GM18511 (cell line): ENCODE measurements at regions not wholly inside any gene's neighbourhood (a gene's known extent, or its start where the extent isn't known, plus 50 kb on each side); places are given as distances from the start of the nearest gene placed in this dataset.
"Not testable (repeated sequence)": the region's sequence is repeated elsewhere in the genome, so short reads cannot be mapped to it uniquely, and the experiment has no call there.

Experiments
- ATAC-seq: cut with Tn5 transposase; IDR thresholded peaks from one replicate; pipeline ENCODE4 v1.9.1; 2021; ENCODE audit warnings: mild to moderate bottlenecking, moderate library complexity; ENCODE audit not compliant: unreplicated experiment

DNA sequence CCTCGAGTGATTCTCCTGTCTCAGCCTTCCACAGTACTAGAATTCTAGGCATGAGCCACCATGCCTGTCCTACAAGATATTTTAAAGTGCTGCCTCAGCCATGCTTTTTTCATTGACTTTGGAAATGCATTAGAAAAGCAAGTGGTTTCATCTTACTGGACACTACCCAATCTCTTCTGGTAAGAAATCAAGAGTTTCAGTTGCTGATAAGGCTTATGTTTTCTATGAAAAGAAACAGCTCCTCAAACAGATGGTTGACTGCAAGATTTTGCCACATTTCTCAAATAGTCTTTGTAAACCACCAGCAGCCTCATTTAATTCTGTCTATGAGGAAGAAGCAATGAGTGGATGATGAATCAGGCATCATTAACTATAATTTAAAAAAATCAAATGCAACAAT, 264.5 kb upstream of the LRP1B start:
- no peak for ATAC-seq

DNA sequence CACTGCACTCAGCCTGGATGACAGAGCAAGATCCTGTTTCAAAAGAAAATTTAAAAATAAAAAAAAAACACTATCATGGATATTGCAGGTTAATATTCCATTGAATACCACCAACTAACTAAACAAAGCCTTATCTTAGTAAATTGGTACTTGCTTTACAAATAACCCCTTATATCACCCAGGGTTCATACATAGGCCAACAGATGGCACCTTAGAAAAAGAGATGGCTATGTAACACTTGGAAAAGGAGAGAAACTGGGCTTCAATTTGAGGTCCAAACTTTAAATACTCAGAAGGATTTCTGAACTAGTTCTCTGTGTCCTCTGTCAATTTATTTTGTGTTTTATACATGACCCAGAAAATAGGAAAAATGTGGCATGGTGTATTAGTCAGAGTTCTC, 249.6 kb upstream of the LRP1B start:
- ATAC-seq: no peak

DNA sequence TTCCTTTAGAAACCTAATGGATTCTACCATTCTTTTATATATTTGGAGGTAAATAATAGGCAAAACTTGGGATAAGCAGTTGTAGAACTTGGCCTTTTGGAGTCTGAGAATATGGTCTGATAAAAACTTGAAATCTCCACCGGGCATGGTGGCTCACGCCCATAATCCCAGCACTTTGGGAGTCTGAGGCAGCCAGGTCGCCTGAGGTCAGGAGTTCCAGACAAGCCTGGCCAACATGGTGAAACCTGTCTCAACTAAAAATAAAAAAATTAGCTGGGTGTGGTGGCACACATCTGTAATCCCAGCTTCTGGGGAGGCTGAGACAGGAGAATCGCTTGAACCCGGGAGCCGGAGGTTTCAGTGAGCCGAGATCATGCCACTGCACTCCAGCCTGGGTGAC, 231.3 kb upstream of the LRP1B start:
- ATAC-seq: not testable (repeated sequence)

DNA sequence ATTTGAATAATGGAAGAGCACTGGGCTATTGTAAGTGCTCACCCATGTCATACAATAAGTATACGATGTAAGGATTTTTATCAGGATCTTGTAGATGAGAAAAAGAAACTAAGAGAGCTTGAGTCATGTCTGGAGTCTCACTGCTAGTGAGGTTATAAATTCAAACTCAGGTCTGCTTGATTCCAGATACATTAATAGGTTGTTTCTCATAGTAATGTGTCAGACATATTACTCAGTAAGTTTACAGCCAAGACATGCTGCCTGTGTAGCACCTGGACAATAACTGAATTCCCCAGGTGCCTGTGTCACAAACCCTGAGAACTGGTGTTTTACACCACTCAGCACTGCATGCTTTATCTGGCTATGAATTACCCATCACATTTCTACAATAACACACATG, 216.9 kb upstream of the LRP1B start:
- ATAC-seq: no peak

DNA sequence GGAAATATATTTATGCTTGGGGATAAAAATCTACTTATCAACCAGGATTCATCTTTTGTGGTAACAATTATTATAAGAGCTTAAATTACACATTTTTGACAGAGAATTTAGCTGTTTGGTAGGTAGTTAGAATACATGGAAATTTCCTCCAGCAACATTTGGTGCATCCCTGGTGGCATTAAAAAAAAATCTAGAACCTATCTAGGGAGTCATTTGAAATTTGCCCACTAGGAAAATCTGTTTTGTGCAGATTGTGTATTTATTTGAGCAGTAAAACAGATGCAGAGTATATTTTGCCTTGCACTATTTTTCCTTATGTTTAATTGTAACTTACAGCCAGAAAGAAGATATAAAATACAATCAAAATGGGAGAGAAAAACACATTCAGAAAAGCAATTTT, 208.4 kb upstream of the LRP1B start:
- ATAC-seq: no peak

DNA sequence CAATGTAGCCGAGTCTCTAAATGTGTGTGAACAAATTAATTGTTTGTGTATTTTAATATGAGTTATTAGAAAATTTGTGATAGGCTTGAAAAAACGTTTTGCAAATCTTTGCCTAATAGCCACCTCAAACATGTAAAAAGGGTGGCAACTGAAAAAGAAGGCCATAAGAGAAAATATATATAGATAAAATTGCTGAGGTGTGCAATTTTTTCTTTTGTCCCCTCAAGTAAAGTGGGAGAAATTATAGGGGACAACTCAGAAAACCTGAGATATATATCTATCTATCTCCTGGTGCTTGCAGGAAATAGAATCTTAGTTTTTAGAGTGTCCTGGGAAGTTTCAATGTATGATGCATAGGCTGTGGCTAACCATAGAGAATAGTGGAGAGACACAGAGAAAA, 201.4 kb upstream of the LRP1B start:
- no peak for ATAC-seq

DNA sequence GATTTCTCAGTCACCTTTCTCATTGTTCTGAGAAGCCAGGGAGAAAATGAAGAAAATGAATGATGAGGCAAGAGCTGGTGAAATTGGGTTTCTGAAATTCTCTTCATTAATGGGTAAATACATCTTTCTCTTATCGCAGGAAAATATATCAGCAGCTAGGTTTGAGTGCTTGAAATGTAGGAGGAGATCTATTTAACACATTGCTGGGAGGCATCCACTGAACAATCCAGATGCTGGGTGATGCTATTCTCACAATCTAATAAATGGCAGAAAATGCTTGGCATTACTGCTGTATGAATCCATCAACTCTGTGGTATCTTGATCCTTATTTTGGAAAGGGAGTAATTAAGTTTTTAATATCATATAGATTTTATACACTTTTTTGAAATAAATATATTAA, 199.6 kb upstream of the LRP1B start:
- no peak for ATAC-seq

DNA sequence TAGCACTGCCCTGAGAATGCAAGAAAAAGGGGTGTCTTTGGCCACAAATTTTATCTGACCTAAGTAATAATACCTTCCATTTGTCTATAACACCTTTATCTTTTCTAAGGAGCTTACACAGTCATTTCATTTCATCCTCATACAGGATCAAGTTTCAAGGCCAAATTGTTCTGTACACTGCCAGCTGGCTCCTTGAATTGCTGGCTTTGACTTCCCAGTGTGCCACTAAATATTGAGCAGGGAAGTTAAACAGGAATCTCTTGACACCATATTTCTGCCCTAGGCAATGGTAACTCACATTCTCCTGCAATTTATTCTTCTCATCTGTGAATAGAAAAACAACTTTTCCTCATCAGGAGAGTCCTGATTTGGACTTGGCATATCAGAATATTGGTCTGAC, 195.1 kb upstream of the LRP1B start:
- no peak for ATAC-seq

DNA sequence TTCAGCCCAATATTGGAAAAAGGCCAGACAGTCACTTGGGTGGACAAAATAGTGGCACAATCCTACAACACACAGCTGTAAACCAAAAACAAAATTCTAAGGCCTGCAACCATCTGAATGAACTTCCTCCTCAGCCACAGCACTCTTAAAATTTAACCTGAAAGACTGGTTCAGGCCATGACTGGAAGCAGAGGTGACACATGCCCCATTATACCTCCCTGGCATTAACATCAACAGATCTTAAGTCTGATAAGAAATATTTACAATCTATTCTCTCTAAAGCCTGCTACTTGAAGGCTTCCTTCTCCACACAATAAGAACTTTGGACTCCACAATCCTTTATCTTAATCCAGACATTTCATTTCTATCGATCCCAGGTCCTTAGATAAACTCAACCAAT, 192.4 kb upstream of the LRP1B start:
- ATAC-seq: no peak

DNA sequence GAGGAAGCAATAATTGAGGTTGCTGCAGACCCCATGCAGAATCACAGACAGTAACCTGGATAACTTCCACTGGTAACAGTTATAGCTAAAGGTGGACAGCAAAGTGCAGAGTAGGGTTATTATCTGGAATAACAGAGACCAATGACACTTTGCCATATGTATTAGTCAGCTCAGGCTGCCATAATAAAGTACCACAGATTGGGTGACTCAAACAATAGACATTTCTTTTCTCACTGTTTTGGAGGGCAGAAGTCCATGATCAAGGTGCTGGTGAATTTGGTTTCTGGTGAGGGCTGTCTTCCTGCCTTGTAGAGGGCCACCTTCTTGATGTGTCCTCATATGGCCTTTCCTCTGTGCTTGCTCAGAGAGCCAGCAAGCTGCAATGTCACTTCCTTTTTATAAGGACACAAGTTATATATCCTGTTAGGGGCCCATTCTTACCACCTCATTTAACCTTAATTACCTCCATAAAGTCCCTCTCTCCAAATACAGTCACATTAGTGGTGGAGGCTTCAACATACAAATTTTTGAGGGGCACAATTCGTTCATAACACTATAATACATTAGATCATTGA, 191.0 kb upstream of the LRP1B start:
- ATAC-seq: no peak

DNA sequence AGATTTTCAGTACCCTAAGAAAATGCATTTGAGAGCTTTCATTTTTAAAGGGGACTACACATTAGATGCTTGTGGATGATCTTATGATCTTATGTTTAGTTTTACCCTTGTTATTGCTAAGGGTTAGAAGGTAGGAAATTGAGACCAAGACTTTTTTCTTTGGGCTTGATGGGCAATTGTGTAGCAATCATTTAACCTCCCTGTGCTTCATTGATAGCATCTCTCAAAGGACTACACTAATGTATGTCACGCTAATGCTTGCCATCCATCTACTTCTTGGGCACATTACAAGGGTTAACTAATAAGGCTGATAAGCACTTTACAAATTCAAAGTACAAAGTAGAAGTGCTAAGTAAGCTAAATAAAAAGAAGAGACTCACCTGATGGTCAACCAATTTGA, 189.3 kb upstream of the LRP1B start:
- ATAC-seq: no peak

DNA sequence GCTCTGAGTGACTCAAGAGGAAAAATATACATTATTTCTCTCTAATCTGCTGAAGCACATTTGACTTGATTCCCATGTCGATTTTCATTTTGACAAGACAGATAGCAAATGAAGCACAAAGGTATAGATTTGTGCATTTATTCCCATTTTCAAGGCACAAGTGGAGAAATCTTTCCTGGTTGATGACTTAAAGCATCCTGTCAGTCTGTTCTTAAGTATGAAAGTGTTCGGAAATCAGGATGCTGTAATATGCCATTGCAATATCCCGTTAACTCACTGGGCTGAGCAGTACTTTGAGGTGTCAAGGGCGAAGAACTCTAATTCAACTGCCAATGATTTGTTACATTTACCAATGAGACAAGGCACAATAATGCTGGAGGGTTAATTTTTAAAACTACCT, 185.2 kb upstream of the LRP1B start:
- ATAC-seq: no peak

DNA sequence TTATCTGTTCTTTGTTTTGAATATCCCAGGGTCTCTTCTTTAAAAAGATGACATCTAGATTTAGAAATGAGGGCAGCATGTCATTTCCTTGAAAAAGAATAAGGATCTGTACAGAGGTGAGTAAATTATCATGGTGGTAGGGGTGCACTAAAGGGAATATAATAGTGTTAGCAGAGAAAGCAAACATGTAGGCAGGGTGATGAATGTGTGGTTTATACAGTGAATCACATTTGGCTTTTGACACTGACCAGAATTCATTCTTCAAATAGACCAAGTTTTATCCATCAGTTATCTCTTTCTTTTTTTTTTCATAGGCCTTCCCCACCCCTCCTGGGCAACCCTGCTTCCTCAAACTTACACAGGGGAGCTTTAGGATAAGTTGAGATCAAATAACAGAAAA, 184.5 kb upstream of the LRP1B start:
- no peak for ATAC-seq

DNA sequence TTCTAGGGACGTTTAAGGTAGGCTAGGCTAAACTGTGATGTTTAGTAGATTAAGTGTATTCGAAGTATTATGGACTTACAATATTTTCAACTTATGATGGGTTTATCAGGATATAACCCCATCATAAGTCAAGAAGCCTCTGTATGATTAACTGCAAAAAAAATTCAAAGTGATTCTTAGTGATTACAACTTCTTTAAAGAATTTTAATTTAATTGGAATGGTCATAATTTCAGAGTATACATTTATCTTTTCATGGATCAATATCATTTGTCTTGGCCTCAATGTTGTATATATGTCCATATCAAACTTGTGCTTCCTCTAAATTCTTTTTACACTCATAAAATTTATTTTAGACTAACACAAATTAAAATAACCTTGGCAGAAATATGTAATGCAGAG, 183.3 kb upstream of the LRP1B start:
- no peak for ATAC-seq

DNA sequence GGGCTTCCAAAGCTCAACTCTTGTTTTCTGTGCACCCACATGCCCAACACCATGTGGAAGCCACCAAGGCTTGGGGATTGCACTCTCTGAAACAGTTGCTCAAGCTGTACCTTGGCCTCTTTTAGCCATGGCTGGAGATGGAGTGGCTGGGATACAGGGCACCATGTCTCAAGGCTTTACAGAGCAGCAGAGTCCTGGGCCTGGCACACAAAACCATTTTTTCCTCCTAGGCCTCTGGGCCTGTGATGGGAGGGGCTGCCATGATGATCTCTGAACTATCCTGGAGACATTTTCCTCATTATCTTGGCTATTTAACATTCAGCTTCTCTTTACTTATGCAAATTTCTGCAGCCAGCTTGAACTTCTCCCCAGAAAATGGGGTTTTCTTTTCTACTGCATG, 179.7 kb upstream of the LRP1B start:
- no peak for ATAC-seq

DNA sequence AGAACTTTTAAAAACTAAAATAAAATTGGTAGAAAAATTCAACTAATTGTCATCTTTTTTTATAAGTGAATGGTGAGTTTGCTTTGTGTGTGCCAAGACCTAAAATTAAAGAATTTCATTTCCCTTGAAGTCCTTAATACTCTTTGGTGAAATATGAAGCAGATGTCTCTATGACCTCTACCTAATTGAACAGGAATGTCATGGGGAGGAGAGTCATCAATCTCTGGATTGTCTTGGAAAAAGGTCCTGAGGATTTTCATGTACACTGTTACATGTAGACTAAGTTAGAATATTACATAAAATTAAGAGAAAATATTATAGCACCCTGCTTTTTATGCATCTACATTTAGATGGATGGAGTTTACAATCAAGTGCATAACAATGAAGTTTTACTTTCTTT, 177.9 kb upstream of the LRP1B start:
- ATAC-seq: no peak

DNA sequence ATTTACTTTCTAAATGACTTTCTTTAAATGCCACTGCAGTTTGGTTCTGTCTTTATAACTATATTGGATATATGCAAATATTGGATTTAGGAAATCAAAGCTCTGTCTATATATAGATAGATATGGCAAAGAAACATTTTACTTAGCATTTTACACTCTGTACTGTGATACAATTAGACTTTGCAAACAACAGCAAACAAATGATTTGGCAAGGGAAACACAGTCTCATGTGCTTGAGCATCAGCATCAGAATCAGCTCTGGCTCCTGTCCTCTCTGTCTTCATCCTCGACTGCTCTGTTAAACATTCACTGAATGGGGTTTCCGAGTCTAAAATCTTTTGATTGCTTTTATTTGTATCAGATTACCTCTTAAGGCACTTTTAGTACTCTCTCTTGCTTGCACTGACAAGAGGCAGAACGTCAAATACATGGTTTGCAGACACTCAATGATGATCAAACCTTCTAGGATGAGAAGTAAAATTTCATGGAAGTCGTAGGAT, 176.8 kb upstream of the LRP1B start:
- ATAC-seq: no peak

DNA sequence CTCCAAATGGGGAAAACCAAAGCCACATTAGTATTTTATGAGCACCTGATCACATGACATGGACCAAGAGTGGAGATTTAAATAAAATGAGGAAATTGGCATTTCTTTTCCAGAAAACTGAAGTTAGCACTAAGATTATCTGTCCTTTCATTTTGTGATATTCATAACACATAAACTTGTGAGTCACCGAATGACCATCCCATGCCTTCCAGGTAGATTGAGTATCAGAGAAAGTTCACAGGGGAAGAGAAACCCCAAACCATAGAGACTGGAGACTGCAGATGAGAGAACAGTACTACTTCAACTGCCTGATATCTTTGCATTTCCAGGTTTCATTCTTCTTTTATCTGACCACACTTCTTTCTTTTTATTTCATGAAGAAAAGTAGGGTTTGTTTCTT, 176.3 kb upstream of the LRP1B start:
- no peak for ATAC-seq

DNA sequence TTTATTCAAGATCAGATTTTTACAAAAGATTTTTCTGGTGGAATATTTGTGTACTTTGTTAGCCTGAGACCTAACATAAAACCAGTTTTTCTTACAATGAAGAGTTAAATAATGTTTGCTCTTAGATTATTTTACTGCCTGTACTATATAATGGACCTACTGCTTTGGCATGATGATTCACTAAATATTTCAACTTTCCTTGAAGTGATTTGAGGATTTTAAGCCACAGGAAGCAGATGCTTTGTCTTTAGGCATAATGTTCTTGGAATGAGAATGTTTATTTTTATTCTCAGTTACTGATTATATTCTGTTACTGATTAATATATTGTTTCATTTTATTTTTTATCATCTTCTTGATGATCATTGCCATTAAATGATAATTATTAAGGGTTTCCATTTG, 175.3 kb upstream of the LRP1B start:
- no peak for ATAC-seq

DNA sequence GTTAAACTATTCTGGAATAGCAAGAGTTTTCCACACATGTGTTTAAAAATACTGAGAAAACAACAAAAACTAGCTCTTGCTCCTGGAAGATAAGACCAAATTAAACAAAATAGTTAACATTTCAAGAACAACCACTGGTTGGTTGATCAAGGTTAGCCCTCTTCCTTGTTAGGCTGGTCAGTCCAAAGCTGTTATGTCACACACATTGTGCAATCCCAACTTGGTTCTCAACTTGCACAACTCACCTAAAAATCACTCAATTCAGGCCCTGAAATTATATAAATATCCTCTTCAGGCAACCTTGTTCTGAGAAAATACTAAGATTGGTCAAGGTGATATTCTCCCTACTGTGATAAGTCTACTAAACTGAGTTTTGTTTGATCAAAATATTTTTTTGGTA, 169.7 kb upstream of the LRP1B start:
- ATAC-seq: no peak

DNA sequence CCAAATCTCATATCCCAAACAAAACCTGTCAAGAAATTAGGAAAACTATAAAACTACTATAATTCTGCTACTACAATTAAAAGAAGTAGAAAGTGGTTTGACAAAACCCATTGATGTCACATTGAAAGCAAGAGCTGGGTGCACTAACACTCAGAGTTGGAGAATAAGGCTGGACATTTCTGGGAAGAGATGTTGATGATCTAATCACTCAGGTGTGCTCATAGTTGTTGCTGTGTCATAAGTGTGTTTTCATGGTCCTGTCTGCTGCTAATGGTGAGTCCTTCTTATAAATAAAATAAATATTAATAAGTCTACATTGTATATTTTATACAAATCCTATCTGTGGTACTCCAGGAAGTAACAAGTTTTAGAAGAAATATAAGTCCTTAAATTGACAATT, 168.2 kb upstream of the LRP1B start:
- ATAC-seq: no peak

DNA sequence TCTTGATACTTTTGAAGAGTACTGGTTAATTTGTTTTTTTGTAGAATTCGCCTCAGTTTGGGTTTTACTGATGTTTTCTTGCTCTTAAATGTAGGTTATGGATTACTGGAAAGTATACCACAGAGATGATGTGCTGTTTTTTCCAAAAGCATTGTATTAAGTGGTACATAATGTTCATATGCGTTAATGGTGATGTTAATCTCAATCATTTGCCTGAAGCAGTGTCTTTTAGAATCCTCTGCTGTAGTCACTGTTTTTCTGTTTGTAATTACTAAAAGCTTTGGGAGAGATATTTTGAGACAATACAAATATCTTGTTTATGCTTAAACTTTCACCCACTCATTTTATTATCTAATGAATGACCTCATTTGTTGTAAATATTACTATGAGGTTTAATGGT, 163.4 kb upstream of the LRP1B start:
- no peak for ATAC-seq

DNA sequence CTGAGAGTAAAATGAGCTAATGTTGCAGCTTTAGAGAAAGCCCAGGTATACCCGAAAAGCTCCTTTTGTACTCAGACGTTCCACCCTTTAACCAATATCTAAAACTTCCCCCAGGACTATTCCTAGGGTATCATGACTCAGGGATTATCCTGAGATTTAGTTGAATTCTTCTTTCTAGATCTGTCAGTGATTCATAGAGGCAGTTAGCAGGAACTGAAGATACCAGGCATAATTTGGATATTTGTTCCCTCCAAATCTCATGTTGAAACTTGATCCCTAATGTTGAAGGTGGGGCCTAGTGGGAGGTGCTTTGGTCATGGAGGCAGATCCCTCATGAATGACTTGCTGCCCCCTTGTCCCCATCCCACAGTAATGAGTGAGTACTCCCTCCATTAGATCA, 161.2 kb upstream of the LRP1B start:
- ATAC-seq: no peak

DNA sequence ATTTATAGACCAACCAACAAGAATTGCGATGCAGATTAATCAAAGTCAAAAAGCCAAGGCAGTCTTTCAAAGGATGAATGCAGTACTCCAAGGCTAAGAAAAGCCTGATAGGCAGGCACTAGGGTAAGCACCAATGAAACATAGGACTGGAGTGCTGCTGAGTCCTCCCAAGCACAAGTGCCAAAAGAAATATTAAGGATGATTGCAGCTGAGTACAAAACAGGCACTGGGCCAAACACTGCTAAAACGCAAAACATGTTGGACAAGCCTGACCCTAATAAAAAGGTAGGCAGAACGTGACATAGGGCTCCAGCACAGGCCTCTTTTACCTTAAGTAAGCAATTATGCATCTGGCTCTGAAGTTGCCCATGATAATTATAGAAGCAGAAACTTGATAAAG, 160.1 kb upstream of the LRP1B start:
- no peak for ATAC-seq
